OCI-LY1 (cell line): ENCODE measurements at regions not wholly inside any gene's neighbourhood (a gene's known extent, or its start where the extent isn't known, plus 50 kb on each side); places are given as distances from the start of the nearest gene placed in this dataset.

Experiments
- H2AFZ ChIP-seq: fragments of 200-600 bp; sonication (generic), shearing (Covaris generic); 2 replicates; pipeline ENCODE4 v1.6.0; 2014; ENCODE audit warnings: antibody characterized with exemption, mild to moderate bottlenecking, low read length
- H3F3A ChIP-seq: fragments of 200-600 bp; sonication (generic), shearing (Covaris generic); 2 replicates; pipeline ENCODE4 v1.6.0; 2014; ENCODE audit warnings: mild to moderate bottlenecking, antibody characterized with exemption, low read length, moderate library complexity; ENCODE audit not compliant: insufficient read depth
- H3K27ac ChIP-seq: fragments of 200-600 bp; sonication (generic); 2 replicates; pipeline ENCODE4 v1.5.1; 2014; ENCODE audit warnings: low read length, mixed run types, mild to moderate bottlenecking, low read depth; ENCODE audit not compliant: poor library complexity, severe bottlenecking
- H3K27me3 ChIP-seq: fragments of 200-600 bp; sonication (generic); 2 replicates; pipeline ENCODE4 v1.6.0; 2014; ENCODE audit warnings: antibody characterized with exemption, mild to moderate bottlenecking, low read length, moderate library complexity; ENCODE audit not compliant: insufficient read depth
- H3K36me3 ChIP-seq: fragments of 200-600 bp; sonication (generic); 2 replicates; pipeline ENCODE4 v1.6.1; 2014; ENCODE audit warnings: mild to moderate bottlenecking, antibody characterized with exemption, low read length, moderate library complexity, mixed read lengths; ENCODE audit not compliant: insufficient read depth
- H3K4me1 ChIP-seq: fragments of 200-600 bp; sonication (generic); 2 replicates; pipeline ENCODE4 v1.5.1; 2014; ENCODE audit warnings: mild to moderate bottlenecking, low read length, moderate library complexity; ENCODE audit not compliant: insufficient read depth, severe bottlenecking
- H3K4me2 ChIP-seq: fragments of 200-600 bp; sonication (generic), shearing (Covaris generic); 2 replicates; pipeline ENCODE4 v1.6.1; 2014; ENCODE audit warnings: low read length
- H3K4me3 ChIP-seq: fragments of 200-600 bp; sonication (generic); 2 replicates; pipeline ENCODE4 v1.5.1; 2014; ENCODE audit warnings: low read length, low read depth, mild to moderate bottlenecking, mixed read lengths; ENCODE audit not compliant: poor library complexity, severe bottlenecking
- H3K79me2 ChIP-seq: fragments of 200-600 bp; shearing (Covaris generic); 2 replicates; pipeline ENCODE4 v1.6.1; 2016; ENCODE audit warnings: mixed run types, low read length, mixed read lengths; ENCODE audit not compliant: insufficient read depth
- H3K9ac ChIP-seq: fragments of 200-600 bp; sonication (generic), shearing (Covaris generic); 2 replicates; pipeline ENCODE4 v1.6.1; 2014; ENCODE audit warnings: mild to moderate bottlenecking, low read length, mixed read lengths
- H3K9me2 ChIP-seq: fragments of 200-600 bp; sonication (generic), shearing (Covaris generic); 2 replicates; pipeline ENCODE4 v1.6.1; 2014; ENCODE audit warnings: low read depth, mild to moderate bottlenecking, low read length, mixed read lengths
- H3K9me3 ChIP-seq: fragments of 200-600 bp; shearing (Covaris generic); 2 replicates; pipeline ENCODE4 v1.6.1; 2014; ENCODE audit warnings: low read length, mixed read lengths
- H4K20me1 ChIP-seq: fragments of 200-600 bp; sonication (generic), shearing (Covaris generic); 2 replicates; pipeline ENCODE4 v1.6.0; 2016; ENCODE audit warnings: mild to moderate bottlenecking, low read length; ENCODE audit not compliant: insufficient read depth
- EZH2 ChIP-seq: fragments of 200-600 bp; sonication (generic), shearing (Covaris generic); IDR thresholded peaks from 2 replicates; pipeline ENCODE4 v1.8.0; 2017; ENCODE audit warnings: borderline replicate concordance, mixed run types, mild to moderate bottlenecking, antibody characterized with exemption, low read length, moderate library complexity, mixed read lengths
- TF ChIP-seq, protein P1 (sequence below): fragments of 200-600 bp; sonication (generic), shearing (Covaris generic); IDR thresholded peaks from 2 replicates; pipeline ENCODE4 v1.5.1; 2017; ENCODE audit warnings: mild to moderate bottlenecking, antibody characterized with exemption, low read length, moderate library complexity, mixed read lengths

DNA sequence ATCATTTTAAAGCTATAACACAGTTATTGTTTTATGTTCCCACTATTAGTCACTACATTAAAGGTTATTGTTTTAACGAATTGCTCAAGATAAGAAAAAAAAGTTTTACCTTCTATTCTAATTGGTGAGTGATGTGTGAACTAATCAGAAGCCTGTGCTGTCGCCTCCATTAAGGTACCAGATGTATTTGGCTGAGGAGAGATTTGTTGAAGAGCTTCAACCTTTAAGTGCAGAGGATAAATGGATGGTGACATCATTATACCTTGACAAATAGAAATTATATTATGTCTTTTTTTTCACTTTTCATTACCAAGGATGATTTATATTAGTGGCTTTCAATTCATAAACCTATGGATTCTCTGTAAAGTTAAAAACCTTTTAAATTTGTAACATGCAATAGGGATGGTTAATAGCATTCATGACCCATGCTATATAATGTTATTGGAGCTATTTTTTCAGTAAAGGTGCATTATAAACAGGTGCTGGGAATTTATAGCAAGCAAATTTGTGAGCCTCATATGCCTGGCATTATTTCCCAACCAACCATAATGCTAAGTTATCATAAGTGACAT is 97.0 kb upstream of the NPVF start:
- H3K27me3 ChIP-seq: no peaks in the 10 kb centered on the region
- H3K9ac ChIP-seq: no peak overlapping the region
- H3K27ac ChIP-seq: no peak overlapping the region
- no peak overlapping the region for H3K4me2 ChIP-seq
- H4K20me1 ChIP-seq: no peaks in the 10 kb centered on the region
- no peaks in the 10 kb centered on the region for H3K9me2 ChIP-seq
- H2AFZ ChIP-seq: no peak overlapping the region
- TF ChIP-seq EZH2: no peak
- TF ChIP-seq, protein P1, sequence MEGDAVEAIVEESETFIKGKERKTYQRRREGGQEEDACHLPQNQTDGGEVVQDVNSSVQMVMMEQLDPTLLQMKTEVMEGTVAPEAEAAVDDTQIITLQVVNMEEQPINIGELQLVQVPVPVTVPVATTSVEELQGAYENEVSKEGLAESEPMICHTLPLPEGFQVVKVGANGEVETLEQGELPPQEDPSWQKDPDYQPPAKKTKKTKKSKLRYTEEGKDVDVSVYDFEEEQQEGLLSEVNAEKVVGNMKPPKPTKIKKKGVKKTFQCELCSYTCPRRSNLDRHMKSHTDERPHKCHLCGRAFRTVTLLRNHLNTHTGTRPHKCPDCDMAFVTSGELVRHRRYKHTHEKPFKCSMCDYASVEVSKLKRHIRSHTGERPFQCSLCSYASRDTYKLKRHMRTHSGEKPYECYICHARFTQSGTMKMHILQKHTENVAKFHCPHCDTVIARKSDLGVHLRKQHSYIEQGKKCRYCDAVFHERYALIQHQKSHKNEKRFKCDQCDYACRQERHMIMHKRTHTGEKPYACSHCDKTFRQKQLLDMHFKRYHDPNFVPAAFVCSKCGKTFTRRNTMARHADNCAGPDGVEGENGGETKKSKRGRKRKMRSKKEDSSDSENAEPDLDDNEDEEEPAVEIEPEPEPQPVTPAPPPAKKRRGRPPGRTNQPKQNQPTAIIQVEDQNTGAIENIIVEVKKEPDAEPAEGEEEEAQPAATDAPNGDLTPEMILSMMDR: no peak
- no peak overlapping the region for H3K4me3 ChIP-seq
- no peaks in the 10 kb centered on the region for H3K9me3 ChIP-seq
- H3K79me2 ChIP-seq: no peaks in the 10 kb centered on the region
- H3F3A ChIP-seq: no peaks in the 10 kb centered on the region
- no peaks in the 10 kb centered on the region for H3K36me3 ChIP-seq
- H3K4me1 ChIP-seq: no peaks in the 10 kb centered on the region

DNA sequence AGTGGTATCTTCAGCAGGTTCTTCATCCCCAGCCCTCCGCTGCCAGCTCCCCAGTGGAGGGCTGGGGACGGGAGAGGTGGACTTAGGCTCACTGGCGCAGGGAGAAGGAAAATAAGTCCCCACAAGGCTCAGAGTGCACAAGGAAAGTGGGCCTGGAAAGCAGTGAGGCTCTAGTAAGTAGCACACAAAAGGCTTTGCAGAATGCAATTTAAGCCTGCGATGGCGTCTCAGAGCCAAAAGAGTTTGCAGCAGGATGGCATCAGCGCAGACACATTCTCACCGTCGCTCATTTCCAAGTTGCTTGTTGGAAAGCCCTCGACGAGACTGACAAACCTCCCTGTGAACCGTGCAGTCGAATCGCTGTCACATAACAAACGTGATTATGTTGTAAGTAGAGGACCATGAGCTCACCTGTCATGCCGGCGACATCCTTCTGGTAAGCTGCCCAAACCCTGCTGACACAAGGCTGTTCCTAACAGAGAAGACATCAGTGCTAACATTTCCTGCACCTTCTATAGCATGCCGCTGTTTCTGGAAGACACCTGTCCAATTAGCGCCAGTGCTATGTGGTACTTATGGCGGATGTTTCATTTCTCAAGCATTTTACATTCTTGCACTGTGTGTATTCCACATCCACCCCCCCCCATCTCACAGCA is 98.3 kb upstream of the NPVF start:
- H3K36me3 ChIP-seq: no peaks in the 10 kb centered on the region
- no peaks in the 10 kb centered on the region for H4K20me1 ChIP-seq
- H3K4me3 ChIP-seq: no peak overlapping the region
- H3K9ac ChIP-seq: no peak overlapping the region
- H2AFZ ChIP-seq: no peak overlapping the region
- no peaks in the 10 kb centered on the region for H3K4me1 ChIP-seq
- H3K4me2 ChIP-seq: no peak overlapping the region
- no peaks in the 10 kb centered on the region for H3K27me3 ChIP-seq
- TF ChIP-seq, protein P1: no peak
- TF ChIP-seq EZH2: no peak
- no peaks in the 10 kb centered on the region for H3K9me3 ChIP-seq
- H3K79me2 ChIP-seq: no peaks in the 10 kb centered on the region
- no peaks in the 10 kb centered on the region for H3K9me2 ChIP-seq
- H3F3A ChIP-seq: no peaks in the 10 kb centered on the region
- H3K27ac ChIP-seq: no peak overlapping the region

DNA sequence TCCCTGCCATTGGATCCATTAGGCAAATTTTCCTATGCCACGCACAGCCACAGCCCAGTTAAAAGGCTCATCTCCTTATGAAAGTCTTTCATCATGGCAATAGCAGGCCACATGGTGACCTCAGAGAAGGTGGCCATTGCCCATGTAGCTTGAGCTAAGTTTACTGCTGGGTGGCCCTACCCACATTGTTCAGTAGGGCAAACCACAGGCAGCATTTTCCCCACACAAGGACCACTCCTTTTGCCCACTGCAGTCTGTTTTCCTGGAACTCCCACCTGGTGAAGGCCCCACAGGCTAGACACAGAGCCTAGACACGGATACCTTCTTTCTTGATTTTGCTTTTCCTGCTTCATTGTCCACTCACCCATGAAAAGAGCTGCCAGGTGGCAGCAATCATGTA is 101.5 kb upstream of the NPVF start:
- no peak for TF ChIP-seq EZH2
- TF ChIP-seq, protein P1: no peak
- Histone ChIP-seq H3K9me2 (no peaks in the 10 kb centered on the region), H3K9ac (no peak overlapping the region), H3K4me2 (no peak overlapping the region), H3K36me3 (no peaks in the 10 kb centered on the region), H3K4me1 (no peaks in the 10 kb centered on the region), H3K9me3 (no peaks in the 10 kb centered on the region), H2AFZ (no peak overlapping the region), H4K20me1 (no peaks in the 10 kb centered on the region), H3K27me3 (no peaks in the 10 kb centered on the region), H3K4me3 (no peak overlapping the region), H3K27ac (no peak overlapping the region), H3F3A (no peaks in the 10 kb centered on the region), H3K79me2 (no peaks in the 10 kb centered on the region)
